ENCODE measurements at regions not wholly inside any gene's neighbourhood (a gene's known extent, or its start where the extent isn't known, plus 50 kb on each side); places are given as distances from the start of the nearest gene placed in this dataset.

DNA sequence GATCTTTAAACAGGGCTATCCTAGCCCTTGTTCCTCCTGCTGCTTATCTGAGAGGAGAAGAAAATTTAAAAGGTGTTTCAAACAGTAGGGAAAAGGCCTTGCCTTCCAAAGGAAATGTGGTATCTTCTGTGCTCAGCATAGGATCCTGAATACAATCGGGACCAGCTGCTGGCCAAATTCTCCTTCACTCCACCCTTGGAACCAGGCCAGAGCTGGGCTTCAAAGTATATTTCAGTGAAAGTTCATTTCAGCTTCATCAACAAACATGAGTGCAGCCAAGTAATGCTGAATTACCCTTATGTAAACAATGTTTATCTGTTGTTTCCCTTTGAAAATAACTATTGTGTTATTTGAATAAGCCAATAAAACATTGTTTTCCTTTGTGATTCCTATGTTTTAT, 146.5 kb upstream of the MEOX2 start:
- TF ChIP-seq CREB1 (IDR thresholded peaks at IDR 0.05; ENCODE audit: low read depth) (no peak), TAF1 (IDR thresholded peaks at IDR 0.05; ENCODE audit: low read depth) (no peak), FOXM1 (IDR thresholded peaks at IDR 0.05; ENCODE audit: borderline replicate concordance, low read depth) (no peak), TEAD4 (IDR thresholded peaks at IDR 0.05) (no peak), NFIC (IDR thresholded peaks at IDR 0.05) (no peak), RAD21 (IDR thresholded peaks at IDR 0.05; ENCODE audit: low read depth) (no peak), TCF12 (IDR thresholded peaks at IDR 0.05; ENCODE audit: low read depth) (no peak)
- TF ChIP-seq, protein P1, sequence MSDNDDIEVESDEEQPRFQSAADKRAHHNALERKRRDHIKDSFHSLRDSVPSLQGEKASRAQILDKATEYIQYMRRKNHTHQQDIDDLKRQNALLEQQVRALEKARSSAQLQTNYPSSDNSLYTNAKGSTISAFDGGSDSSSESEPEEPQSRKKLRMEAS (IDR thresholded peaks at IDR 0.05) = no peak
- TF ChIP-seq, protein P2, sequence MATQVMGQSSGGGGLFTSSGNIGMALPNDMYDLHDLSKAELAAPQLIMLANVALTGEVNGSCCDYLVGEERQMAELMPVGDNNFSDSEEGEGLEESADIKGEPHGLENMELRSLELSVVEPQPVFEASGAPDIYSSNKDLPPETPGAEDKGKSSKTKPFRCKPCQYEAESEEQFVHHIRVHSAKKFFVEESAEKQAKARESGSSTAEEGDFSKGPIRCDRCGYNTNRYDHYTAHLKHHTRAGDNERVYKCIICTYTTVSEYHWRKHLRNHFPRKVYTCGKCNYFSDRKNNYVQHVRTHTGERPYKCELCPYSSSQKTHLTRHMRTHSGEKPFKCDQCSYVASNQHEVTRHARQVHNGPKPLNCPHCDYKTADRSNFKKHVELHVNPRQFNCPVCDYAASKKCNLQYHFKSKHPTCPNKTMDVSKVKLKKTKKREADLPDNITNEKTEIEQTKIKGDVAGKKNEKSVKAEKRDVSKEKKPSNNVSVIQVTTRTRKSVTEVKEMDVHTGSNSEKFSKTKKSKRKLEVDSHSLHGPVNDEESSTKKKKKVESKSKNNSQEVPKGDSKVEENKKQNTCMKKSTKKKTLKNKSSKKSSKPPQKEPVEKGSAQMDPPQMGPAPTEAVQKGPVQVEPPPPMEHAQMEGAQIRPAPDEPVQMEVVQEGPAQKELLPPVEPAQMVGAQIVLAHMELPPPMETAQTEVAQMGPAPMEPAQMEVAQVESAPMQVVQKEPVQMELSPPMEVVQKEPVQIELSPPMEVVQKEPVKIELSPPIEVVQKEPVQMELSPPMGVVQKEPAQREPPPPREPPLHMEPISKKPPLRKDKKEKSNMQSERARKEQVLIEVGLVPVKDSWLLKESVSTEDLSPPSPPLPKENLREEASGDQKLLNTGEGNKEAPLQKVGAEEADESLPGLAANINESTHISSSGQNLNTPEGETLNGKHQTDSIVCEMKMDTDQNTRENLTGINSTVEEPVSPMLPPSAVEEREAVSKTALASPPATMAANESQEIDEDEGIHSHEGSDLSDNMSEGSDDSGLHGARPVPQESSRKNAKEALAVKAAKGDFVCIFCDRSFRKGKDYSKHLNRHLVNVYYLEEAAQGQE (IDR thresholded peaks at IDR 0.05; ENCODE audit: low read depth) = no peak
